ENCODE measurements at regions not wholly inside any gene's neighbourhood (a gene's known extent, or its start where the extent isn't known, plus 50 kb on each side); places are given as distances from the start of the nearest gene placed in this dataset.

- no peak overlapping the region for H3K4me3 ChIP-seq (replicated peaks in 1 of 2; ENCODE audit: low read depth in 2 of 2, low read length in 2 of 2)
- DNase-seq (ENCODE audit: low read depth in 2 of 2): no peak
- TF ChIP-seq, protein P1, sequence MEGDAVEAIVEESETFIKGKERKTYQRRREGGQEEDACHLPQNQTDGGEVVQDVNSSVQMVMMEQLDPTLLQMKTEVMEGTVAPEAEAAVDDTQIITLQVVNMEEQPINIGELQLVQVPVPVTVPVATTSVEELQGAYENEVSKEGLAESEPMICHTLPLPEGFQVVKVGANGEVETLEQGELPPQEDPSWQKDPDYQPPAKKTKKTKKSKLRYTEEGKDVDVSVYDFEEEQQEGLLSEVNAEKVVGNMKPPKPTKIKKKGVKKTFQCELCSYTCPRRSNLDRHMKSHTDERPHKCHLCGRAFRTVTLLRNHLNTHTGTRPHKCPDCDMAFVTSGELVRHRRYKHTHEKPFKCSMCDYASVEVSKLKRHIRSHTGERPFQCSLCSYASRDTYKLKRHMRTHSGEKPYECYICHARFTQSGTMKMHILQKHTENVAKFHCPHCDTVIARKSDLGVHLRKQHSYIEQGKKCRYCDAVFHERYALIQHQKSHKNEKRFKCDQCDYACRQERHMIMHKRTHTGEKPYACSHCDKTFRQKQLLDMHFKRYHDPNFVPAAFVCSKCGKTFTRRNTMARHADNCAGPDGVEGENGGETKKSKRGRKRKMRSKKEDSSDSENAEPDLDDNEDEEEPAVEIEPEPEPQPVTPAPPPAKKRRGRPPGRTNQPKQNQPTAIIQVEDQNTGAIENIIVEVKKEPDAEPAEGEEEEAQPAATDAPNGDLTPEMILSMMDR (IDR thresholded peaks at IDR 0.05; ENCODE audit: low read depth, low read length): no peak
These were observed 336.3 kb downstream of the RASEF start for GRCh38 chr9:82726424-82727276.

DNA sequence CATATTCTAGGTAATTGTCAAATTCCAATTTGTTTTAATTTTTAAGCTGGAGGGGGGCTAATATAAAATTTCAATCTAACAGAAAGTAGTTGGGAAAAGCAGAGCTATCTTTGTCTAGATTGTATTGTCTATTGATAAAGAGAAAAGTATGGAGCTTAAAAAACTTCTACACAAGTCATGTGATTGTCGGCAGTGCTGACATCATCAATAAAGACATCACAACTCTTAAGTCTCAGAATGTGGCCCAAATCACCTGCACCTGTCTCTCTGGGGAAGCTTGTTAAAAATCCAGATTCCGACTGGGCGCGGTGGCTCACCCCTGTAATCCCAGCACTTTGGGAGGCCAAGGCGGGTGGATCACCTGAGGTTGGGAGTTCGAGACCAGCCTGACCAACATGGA is 333.8 kb downstream of the RASEF start:
- no peak overlapping the region for H3K4me3 ChIP-seq (replicated peaks in 1 of 2; ENCODE audit: low read depth in 2 of 2, low read length in 2 of 2)
- TF ChIP-seq, protein P1 (IDR thresholded peaks at IDR 0.05; ENCODE audit: low read depth, low read length): no peak
- no peak for DNase-seq (ENCODE audit: low read depth in 2 of 2)

GRCh38 chr9:82729991-82730589 is 332.9 kb downstream of the RASEF start:
- TF ChIP-seq, protein P1 (IDR thresholded peaks at IDR 0.05; ENCODE audit: low read depth, low read length): no peak
- no peak overlapping the region for H3K4me3 ChIP-seq (replicated peaks in 1 of 2; ENCODE audit: low read depth in 2 of 2, low read length in 2 of 2)
- no peak for DNase-seq (ENCODE audit: low read depth in 2 of 2)

DNA sequence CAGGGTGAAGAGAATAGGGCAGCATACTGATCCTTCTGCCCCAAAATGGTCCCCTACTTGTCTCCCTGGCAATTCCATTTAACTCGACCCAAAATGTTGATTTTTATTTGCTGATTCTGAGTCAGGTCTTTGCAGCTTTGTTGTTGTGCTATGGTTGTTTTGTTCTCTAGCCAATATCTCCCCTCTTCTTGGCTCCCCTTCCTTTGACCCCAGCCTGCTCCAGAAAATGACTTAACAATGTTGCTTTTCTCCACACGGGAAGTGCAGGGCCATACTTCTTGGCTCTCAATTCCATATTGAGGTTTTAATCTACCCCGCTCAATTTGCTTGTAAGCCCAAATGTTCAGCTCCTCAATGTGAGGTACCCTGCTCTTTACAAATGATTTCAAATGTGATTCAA is 330.0 kb downstream of the RASEF start:
- TF ChIP-seq, protein P1 (IDR thresholded peaks at IDR 0.05; ENCODE audit: low read depth, low read length): no peak
- no peak for DNase-seq (ENCODE audit: low read depth in 2 of 2)
- H3K4me3 ChIP-seq (replicated peaks in 1 of 2; ENCODE audit: low read depth in 2 of 2, low read length in 2 of 2): no peak overlapping the region

DNA sequence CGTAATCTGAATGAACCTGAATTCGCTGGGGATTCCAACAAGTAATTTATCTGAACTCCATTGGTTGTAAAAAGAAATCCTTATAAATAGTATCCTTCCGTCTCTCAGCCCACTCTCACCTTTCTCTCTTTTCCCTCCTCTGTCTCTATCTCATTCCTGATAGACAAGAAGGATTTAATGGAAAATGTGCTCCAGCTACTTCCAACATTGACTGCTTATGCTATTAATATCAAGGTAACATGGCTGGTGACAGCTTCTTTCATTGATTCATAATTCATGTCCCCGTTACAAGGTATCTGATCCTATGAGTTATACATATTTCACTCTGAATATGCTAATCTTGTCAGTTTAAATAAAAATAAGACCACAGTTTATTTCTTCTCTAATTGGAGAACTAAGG is 326.8 kb downstream of the RASEF start:
- TF ChIP-seq, protein P1 (IDR thresholded peaks at IDR 0.05; ENCODE audit: low read depth, low read length): no peak
- no peak overlapping the region for H3K4me3 ChIP-seq (replicated peaks in 1 of 2; ENCODE audit: low read depth in 2 of 2, low read length in 2 of 2)
- DNase-seq (ENCODE audit: low read depth in 2 of 2): no peak

DNA sequence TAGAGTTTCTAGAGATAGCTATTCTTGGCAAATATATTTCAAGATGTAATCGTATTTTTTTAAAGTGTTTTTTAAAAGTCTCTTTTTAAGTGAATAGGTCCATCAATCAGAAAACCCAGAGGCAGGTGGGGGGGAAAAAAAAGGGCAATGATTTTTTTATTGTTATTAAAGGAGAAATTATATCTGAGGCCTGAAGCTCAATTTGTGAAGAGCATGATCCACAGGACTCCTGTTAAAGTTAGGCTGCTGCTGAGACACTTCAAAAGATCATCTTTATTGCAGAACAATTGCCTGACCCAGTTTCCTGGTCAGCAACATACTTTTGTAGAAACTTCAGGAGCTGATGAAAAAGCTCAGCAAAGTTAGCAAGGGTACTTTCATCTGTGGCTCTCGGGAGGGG is 326.2 kb downstream of the RASEF start:
- H3K4me3 ChIP-seq (replicated peaks in 1 of 2; ENCODE audit: low read depth in 2 of 2, low read length in 2 of 2): no peak overlapping the region
- TF ChIP-seq, protein P1 (IDR thresholded peaks at IDR 0.05; ENCODE audit: low read depth, low read length): no peak
- no peak for DNase-seq (ENCODE audit: low read depth in 2 of 2)

All from cardiac fibroblast (primary cell).